ENCODE measurements at regions not wholly inside any gene's neighbourhood (a gene's known extent, or its start where the extent isn't known, plus 50 kb on each side); places are given as distances from the start of the nearest gene placed in this dataset.

DNA sequence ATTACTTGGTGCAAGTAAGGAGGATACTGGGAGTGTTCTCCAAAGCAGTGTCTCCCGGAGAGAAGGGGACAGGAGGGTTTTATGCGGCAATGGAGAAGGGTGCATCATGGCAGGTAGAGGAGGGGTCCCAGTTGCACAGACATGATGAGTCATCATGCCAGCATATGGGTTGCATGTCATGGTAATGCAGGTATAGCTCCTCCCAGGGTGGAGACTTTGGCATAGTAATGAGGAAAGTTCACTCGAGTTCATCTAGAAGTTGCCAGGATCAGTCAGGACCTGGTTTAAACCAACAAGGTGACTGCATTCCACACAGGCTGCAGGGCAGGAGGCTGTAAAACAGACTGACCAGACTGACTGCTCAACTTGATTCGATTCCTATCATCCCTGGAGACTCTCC is 355.7 kb upstream of the DUSP10 start:
- no peak for DNase-seq

- DNase-seq: no peak
These were observed 355.0 kb upstream of the DUSP10 start for GRCh38 chr1:222096883-222097282.

DNA sequence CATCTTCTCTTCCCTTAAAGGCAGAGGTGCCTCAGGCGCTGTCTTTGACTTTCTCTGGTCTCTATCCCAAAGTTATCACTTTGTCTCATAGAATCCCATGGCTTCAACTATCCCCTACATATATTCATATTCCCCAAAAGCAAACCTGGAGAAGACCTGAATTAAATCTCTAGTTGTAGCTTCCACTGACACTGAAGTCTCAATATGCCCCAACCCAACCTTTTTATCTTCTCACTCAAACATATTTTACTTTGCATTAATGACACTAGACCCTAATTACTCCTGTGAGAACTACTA is 354.5 kb upstream of the DUSP10 start:
- no peak for DNase-seq

GRCh38 chr1:222095606-222096475 is 354.0 kb upstream of the DUSP10 start:
- no peak for DNase-seq

GRCh38 chr1:222093518-222093917 is 351.6 kb upstream of the DUSP10 start:
- no peak for DNase-seq

- no peak for DNase-seq
These were observed 348.2 kb upstream of the DUSP10 start for GRCh38 chr1:222090103-222090502.

DNA sequence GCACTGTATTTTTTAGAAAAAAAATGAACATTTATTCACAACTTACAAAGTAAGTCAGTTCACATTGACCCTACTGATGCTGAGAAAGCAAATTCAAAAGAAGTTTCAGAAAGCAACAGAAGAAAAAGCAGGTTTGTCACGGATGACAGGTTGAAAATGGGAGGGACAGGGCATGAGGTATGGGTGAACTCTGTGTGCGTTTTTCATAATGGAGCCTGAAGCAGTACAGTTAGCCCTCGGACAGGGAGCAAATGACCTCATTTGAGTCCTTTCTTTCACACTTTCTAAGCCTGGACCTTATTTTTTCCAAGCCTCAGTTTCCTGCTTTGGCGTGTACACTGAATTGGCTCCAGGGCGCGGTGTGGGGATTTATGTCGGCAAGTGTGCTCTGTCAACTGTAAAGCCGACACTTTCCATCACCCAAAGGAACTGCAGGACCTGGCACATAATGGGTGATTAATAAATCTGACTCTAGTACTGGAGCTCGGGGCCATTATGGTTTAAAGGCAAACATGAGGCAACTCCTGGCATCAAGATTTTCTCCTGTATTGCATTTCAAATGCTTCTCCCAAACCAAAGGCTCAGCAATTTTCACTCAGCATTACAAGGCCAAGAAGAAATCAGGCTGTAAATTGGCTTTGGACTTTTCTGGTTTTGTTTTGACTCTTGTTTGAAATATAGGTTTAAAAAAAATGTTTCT is 345.5 kb upstream of the DUSP10 start:
- DNase-seq: no peak

DNA sequence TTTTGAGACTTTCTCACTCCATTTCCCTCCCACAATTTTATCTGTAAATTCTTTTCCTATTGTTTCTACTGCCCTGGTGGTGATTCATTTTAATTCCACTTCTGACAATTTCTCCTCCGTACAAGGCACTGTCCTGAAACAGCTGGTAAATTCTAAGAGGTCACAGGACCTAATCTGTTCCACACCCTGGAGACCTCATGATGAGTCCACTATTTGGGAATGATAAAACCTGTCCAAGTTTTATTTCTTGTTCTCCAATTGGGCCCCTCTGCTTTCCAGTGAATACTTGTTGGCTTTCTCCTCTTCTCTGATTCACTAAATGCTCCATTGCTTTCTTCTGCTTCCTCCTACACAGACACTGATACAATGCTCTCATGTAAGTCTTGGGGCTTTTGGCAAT is 343.1 kb upstream of the DUSP10 start:
- no peak for DNase-seq

DNA sequence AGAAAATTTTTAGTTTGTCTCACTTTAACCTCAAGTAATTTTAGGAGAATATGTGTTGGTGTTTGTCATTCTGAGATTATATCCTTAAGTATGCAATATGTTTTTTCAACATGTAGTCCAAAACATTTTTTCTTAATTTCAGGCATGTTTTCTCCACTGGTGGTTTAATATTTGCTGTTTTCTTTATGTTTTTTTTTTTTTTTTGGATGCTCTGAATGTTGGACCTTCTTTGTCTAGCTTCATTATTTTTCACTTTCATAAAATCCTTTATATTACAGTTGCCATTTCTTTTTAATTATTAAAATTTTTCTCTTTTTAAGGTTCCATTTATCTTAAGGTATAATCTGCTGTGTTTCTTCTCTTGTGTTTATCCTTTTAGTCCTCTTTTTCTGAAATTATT is 342.2 kb upstream of the DUSP10 start:
- no peak for DNase-seq

DNA sequence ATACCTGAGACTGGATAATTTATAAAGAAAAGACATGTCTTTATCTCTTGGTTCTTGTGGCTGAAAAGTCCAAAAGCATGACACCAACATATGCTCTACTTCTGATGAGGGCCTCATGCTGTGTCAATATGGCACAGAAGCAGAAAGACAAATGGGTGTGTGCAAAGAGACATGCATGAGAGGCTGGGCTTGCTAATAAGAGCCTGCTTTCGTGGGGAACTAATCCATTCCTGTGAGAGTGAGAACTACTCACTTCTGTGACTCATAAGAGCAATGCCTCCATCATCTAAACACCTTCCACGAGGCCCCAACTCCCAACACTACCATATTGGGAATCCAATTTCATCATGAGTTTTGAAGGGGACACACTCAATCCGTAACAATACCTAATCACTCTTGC is 340.0 kb upstream of the DUSP10 start:
- no peak for DNase-seq

DNA sequence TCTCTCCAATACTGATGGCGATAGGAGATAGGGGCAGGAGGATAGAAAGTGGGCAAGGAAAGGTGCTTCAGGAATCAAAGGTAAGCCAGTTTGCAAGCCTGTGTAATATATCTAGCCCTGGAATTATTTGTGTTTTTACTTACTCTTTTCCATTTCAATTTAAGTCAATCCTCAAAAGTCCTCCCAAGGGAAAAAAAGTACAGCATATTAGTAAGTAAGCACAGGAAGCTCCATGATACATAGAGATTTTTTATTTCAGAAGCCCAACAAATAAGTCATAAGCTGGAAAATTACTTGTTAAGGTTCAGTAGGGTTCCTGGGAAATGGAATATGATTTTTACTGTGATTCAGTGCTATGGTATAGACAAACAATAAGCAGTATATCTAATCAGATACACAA is 337.7 kb upstream of the DUSP10 start:
- DNase-seq: no peak

DNA sequence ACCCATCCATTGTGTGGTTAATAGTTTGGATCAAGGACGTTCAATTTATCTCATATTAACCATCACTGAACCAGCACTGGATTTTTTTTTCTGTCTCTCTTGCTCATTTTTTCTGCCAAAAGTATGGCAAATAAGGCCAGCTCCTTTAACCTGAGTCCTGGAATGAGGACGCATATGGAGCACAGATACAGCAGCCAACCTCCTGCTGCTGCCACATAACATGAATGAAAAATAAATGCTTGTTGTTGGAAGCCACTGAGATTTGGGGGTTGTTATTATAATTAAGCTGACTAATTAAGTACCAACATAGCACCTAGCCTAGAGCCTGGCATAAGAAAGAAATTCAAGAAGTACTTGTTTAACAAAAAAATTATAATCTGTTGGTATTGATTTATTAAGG is 335.3 kb upstream of the DUSP10 start:
- DNase-seq: no peak

- DNase-seq: no peak
These were observed 332.4 kb upstream of the DUSP10 start for GRCh38 chr1:222074317-222074716.

DNA sequence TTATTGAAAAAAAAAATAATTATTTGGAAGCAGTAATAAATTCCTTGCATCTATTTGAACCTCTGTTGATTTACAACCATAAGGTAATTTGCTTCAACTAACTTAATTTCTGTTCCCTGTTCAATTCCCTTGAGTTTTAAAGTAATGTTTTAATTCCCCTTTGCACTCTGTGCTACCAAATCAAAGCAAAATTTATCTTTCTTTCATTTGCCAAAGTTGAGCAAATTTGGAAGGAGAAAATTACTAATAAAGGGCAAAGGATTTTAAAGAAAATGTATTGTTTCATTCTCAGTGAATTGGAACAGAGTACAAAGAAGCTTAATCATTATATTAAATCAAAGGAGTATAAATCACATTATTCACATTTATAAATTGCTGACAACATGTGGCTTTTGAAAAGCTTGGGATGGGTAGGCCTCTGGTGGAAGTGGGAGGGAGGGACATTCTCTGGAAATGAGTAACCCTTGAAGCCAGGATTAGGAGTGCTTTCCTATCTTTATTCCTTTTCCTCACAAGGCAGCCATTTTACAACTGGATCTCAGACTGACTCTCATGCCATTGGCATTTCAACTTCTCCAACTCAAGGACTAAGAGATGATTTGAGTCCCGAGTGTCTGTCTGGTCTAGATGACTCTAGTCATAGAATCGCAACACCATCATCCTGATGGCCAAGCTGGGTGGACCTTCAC is 331.6 kb upstream of the DUSP10 start:
- DNase-seq: no peak

GRCh38 chr1:222071387-222071786 is 329.5 kb upstream of the DUSP10 start:
- peak; percentile 93 for DNase-seq

- DNase-seq: no peak
These were observed 327.0 kb upstream of the DUSP10 start for GRCh38 chr1:222068937-222069336.

GRCh38 chr1:222068101-222068500 is 326.2 kb upstream of the DUSP10 start:
- no peak for DNase-seq

DNA sequence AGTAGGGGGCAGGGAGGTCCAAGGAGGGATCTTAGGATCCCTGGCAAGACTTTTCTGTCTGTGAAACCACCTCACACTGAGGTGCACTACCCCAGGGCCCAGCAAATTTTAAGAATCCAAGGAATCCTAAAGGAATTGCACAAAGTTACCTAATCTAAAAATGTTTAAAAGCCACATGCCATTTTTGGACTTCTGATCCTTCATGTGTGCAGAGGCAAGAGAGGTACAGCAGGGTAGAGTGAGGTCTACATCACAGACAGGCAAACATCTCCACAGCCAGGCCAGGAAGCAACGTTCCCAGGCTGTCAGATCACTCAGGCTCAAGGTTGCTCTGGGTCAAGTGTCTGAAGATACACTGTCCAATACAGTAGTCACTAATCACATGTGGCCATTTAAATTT is 324.6 kb upstream of the DUSP10 start:
- no peak for DNase-seq

GRCh38 chr1:222065234-222065633 is 323.3 kb upstream of the DUSP10 start:
- no peak for DNase-seq

- no peak for DNase-seq
These were observed 322.7 kb upstream of the DUSP10 start for GRCh38 chr1:222064388-222065211.

DNA sequence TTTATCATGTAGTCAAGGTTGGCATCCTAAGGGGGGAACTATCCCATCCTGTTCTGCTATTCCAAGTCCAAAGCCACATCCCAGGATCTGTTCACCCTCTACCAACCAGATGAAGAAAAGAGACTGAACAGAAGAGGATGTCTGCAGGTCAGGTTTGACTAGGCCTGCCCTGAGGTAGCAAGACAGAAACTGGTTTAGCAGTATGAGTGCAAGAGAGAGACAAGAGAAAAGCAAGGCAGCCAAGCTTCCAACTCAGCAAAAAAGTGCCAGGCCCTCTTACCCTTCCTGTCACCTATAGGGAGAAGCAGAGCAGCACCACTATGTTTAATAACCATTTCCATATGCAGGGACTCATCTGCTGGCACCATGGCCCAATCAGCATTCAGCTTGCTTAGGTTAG is 320.8 kb upstream of the DUSP10 start:
- no peak for DNase-seq

DNA sequence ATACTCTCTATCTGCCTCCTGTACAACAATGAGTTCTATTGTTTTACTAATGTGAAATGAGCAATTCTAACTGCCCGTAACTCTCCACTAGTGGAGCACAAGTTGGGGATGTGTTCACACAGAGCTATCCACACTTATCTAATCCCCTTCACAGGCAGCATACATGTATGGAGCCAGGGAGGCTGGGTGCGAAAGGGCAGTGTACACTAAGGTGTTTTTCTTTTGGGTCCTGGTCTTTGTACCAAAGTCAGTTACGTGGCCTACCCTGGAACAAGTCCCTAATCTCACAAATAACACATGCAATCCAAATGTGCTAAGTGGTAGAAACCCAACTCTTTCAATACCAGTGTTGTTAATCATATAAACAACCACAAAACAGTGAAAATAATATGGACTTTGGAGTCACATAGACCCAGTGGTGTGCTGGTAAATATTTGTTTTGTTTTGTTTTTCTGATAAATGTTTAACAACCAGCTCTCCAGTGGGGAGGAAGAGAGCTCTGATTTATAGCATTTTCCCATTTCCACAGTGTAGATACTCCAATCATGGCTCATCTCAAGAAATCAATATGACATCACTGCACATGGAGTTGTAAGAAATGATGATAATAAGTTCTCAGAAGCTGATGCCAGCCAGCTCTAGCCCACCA is 319.9 kb upstream of the DUSP10 start:
- no peak for DNase-seq
